Loucy (cell line): ENCODE measurements at regions not wholly inside any gene's neighbourhood (a gene's known extent, or its start where the extent isn't known, plus 50 kb on each side); places are given as distances from the start of the nearest gene placed in this dataset.

Experiments used
- H2AFZ ChIP-seq: fragments of 200-600 bp; sonication (generic); 2 replicates; pipeline ENCODE4 v1.6.0; 2016; ENCODE audit warnings: antibody characterized with exemption, mild to moderate bottlenecking, low read length, moderate library complexity
- H3F3A ChIP-seq: fragments of 200-600 bp; 2 replicates; pipeline ENCODE4 v1.6.0; 2016; ENCODE audit warnings: antibody characterized with exemption, low read depth, mild to moderate bottlenecking
- H3K27me3 ChIP-seq: fragments of 200-600 bp; sonication (generic); 2 replicates; pipeline ENCODE4 v1.6.1; 2014; ENCODE audit warnings: low read length, mild to moderate bottlenecking; ENCODE audit not compliant: insufficient read depth, poor library complexity, severe bottlenecking
- H3K36me3 ChIP-seq: fragments of 200-600 bp; sonication (generic); 2 replicates; pipeline ENCODE4 v1.6.1; 2016; ENCODE audit warnings: low read length; ENCODE audit not compliant: insufficient read depth
- H3K4me1 ChIP-seq: fragments of 200-600 bp; sonication (generic); 2 replicates; pipeline ENCODE4 v1.5.1; 2014; ENCODE audit warnings: low read length, mild to moderate bottlenecking; ENCODE audit not compliant: insufficient read depth, poor library complexity, severe bottlenecking
- H3K4me2 ChIP-seq: fragments of 200-600 bp; sonication (generic); 2 replicates; pipeline ENCODE4 v1.6.0; 2014; ENCODE audit warnings: antibody characterized with exemption, low read length, low read depth, mild to moderate bottlenecking; ENCODE audit not compliant: poor library complexity, severe bottlenecking
- H3K4me3 ChIP-seq: fragments of 200-600 bp; sonication (generic); 2 replicates; pipeline ENCODE4 v1.5.1; 2014; ENCODE audit warnings: low read length, mild to moderate bottlenecking, mixed read lengths; ENCODE audit not compliant: poor library complexity, severe bottlenecking
- H3K79me2 ChIP-seq: fragments of 200-600 bp; sonication (generic); 2 replicates; pipeline ENCODE4 v1.6.1; 2014; ENCODE audit warnings: low read length; ENCODE audit not compliant: insufficient read depth
- H3K9ac ChIP-seq: fragments of 200-600 bp; sonication (generic); 2 replicates; pipeline ENCODE4 v1.6.0; 2014; ENCODE audit warnings: mild to moderate bottlenecking, low read depth, low read length, moderate library complexity; ENCODE audit not compliant: poor library complexity, severe bottlenecking
- H3K9me2 ChIP-seq: fragments of 200-600 bp; sonication (generic); replicated peaks from 2 replicates; pipeline ENCODE4 v1.6.1; 2016; ENCODE audit warnings: low read depth, low read length, mixed read lengths
- H3K9me3 ChIP-seq: fragments of 200-600 bp; sonication (generic); 2 replicates; pipeline ENCODE4 v1.6.1; 2014; ENCODE audit warnings: mild to moderate bottlenecking, antibody characterized with exemption, low read length, low read depth; ENCODE audit not compliant: insufficient read depth
- H4K20me1 ChIP-seq: fragments of 200-600 bp; sonication (generic); 2 replicates; pipeline ENCODE4 v1.6.0; 2014; ENCODE audit warnings: antibody characterized with exemption, low read length, mild to moderate bottlenecking; ENCODE audit not compliant: insufficient read depth, poor library complexity, severe bottlenecking
- EZH2phosphoT487 ChIP-seq: fragments of 200-600 bp; IDR thresholded peaks from 2 replicates; pipeline ENCODE4 v1.6.1; 2018; ENCODE audit warnings: antibody characterized with exemption, mild to moderate bottlenecking, moderate library complexity, borderline replicate concordance
- TF ChIP-seq, protein P1 (sequence below): fragments of 200-600 bp; sonication (generic); conservative IDR thresholded peaks from 2 replicates; pipeline ENCODE4 v1.5.1; 2014; ENCODE audit warnings: mild to moderate bottlenecking, antibody characterized with exemption, low read length

DNA sequence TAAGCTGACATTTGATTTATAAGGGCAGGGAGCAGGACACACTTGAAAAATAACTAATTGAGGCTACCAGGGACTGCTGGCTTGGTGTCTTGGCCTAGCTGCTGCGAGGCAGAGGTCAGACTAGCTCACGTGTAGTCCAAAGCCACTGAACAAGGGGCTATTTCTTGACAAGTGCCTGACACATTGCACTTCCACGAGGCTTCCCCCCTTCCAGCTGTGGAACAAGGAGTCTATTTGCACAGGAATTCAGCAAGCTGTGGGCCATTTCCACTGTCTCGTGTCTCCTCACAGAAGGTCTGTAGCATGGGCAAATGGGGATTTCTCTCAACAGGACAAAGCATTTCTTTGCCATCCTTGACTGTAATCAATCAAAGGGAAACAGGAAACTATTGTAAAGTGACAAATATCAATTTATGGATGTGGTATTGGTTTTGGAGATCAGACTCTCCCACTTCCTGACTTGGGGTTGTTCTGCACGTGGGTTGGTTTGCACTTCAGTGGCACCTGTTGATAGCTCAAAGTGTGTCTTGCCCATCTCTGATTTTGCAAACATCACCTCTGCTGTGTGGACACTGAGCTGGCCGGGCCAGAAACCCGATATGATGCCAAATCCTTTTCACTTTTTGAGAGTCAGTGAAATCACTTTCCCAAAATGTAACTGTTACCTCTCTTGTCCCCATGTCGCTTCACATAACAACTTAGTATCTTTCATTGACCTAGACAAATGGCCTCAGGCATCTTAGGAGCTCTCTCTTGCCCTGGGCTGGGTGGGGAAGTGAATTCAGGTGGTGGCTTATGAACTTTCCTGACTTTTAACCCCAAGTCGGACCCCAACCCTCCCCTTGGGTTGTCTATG, 107.4 kb upstream of the MAMLD1 start:
- H3K9ac ChIP-seq = no peak overlapping the region
- TF ChIP-seq, protein P1, sequence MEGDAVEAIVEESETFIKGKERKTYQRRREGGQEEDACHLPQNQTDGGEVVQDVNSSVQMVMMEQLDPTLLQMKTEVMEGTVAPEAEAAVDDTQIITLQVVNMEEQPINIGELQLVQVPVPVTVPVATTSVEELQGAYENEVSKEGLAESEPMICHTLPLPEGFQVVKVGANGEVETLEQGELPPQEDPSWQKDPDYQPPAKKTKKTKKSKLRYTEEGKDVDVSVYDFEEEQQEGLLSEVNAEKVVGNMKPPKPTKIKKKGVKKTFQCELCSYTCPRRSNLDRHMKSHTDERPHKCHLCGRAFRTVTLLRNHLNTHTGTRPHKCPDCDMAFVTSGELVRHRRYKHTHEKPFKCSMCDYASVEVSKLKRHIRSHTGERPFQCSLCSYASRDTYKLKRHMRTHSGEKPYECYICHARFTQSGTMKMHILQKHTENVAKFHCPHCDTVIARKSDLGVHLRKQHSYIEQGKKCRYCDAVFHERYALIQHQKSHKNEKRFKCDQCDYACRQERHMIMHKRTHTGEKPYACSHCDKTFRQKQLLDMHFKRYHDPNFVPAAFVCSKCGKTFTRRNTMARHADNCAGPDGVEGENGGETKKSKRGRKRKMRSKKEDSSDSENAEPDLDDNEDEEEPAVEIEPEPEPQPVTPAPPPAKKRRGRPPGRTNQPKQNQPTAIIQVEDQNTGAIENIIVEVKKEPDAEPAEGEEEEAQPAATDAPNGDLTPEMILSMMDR = no peak
- no peak for TF ChIP-seq EZH2phosphoT487
- no peaks in the 10 kb centered on the region for H4K20me1 ChIP-seq
- H3K9me3 ChIP-seq = no peaks in the 10 kb centered on the region
- H3K4me1 ChIP-seq = peaks cover 22% of the 10 kb centered on the region
- H3K79me2 ChIP-seq = no peaks in the 10 kb centered on the region
- no peak overlapping the region for H2AFZ ChIP-seq
- H3K9me2 ChIP-seq = no peaks in the 10 kb centered on the region
- H3K27me3 ChIP-seq = no peaks in the 10 kb centered on the region
- H3K4me2 ChIP-seq = peak overlapping the region; percentile 24
- no peaks in the 10 kb centered on the region for H3K36me3 ChIP-seq
- H3F3A ChIP-seq = no peaks in the 10 kb centered on the region
- H3K4me3 ChIP-seq = no peak overlapping the region

DNA sequence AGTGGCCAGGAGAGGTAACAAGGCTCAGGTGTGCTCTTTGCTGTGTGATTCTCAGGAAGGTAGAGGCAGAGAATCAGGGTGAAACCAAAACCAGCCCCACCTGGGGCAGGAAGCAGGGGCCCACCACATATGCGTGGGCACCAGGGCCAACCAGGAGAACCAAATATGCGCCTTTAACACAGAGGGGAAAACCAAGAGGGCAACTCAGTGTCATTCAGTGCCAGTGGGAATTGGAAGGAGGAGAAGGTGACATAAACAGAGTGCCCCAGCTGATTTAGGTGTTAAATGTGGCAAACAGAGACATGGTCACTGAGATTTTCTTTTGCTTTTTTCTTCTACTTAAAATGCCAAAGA, 106.8 kb upstream of the MAMLD1 start:
- H3F3A ChIP-seq = no peaks in the 10 kb centered on the region
- H3K9ac ChIP-seq = no peak overlapping the region

GRCh38 chrX:150257353-150258175, 105.6 kb upstream of the MAMLD1 start:
- Histone ChIP-seq H4K20me1 (no peaks in the 10 kb centered on the region), H3K79me2 (no peaks in the 10 kb centered on the region), H3F3A (no peaks in the 10 kb centered on the region), H3K9ac (peak overlapping the region; percentile 44), H3K4me1 (peaks cover 22% of the 10 kb centered on the region), H3K4me3 (no peak overlapping the region), H3K9me3 (no peaks in the 10 kb centered on the region), H3K4me2 (peak overlapping the region; percentile 27), H3K9me2 (no peaks in the 10 kb centered on the region), H3K27me3 (no peaks in the 10 kb centered on the region), H3K36me3 (no peaks in the 10 kb centered on the region), H2AFZ (peak overlapping the region; percentile 54; the same call in 1 of the 2 replicates)
- TF ChIP-seq, protein P1 = no peak
- no peak for TF ChIP-seq EZH2phosphoT487

More for the DNA sequence above, 106.8 kb upstream of the MAMLD1 start:
- no peaks in the 10 kb centered on the region for H3K36me3 ChIP-seq
- no peak overlapping the region for H3K4me3 ChIP-seq
- H3K9me3 ChIP-seq = no peaks in the 10 kb centered on the region
- peak overlapping the region; percentile 24 for H3K4me2 ChIP-seq
- no peaks in the 10 kb centered on the region for H3K9me2 ChIP-seq
- no peak overlapping the region for H2AFZ ChIP-seq
- no peak for TF ChIP-seq EZH2phosphoT487
- TF ChIP-seq, protein P1 = no peak
- peaks cover 22% of the 10 kb centered on the region for H3K4me1 ChIP-seq
- H4K20me1 ChIP-seq = no peaks in the 10 kb centered on the region
- no peaks in the 10 kb centered on the region for H3K79me2 ChIP-seq
- no peaks in the 10 kb centered on the region for H3K27me3 ChIP-seq
